HG03378 (cell line): ENCODE measurements at regions not wholly inside any gene's neighbourhood (a gene's known extent, or its start where the extent isn't known, plus 50 kb on each side); places are given as distances from the start of the nearest gene placed in this dataset.
"Not testable (repeated sequence)": the region's sequence is repeated elsewhere in the genome, so short reads cannot be mapped to it uniquely, and the experiment has no call there.

ENCODE experiments used
- ATAC-seq: cut with Tn5 transposase; IDR thresholded peaks from one replicate; pipeline ENCODE4 v1.9.1; 2021; ENCODE audit warnings: mild to moderate bottlenecking, moderate library complexity; ENCODE audit not compliant: unreplicated experiment

DNA sequence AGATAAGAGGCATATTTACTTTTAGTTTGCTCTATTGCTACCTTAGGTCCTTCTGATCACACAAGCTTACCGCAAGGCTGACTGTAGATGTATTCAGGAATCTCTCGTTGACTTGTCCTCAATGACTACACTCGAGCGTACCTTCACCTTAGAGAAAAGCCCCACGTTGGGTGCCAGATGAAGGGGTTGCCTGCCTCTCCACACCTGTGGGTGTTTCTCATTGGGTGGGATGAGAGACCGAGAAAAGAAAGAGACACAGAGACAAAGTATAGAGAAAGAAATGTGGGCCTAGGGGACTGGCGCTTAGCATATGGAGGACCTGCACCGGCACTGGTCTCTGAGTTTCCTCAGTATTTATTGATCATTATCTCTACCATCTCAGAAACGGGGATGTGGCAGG, 51.8 kb downstream of the ASCL4 start:
- no peak for ATAC-seq

DNA sequence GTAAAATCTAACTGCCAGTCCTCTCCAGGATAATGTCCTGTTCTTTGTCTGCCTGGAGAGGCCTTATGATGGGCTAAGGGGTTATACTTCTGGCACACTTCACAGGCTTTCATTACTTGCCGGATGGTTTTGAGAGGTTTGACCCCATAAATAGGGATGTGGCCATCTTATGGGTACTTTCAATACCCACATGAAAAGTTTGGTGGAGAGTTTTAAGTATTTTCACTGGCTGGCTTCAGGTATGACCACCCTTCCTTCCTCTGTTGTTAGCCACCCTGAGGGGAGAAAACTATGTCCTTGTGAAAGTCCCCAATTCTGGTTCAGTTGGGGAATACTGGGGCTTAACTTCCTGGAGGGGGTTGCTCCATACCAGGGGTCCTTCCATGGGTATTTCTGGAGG, 54.8 kb downstream of the ASCL4 start:
- ATAC-seq, result no peak

GRCh38 chr12:107832441-107832840, 57.9 kb downstream of the ASCL4 start:
- no peak for ATAC-seq

- ATAC-seq, result no peak
Measured at GRCh38 chr12:107840186-107840585, 65.7 kb downstream of the ASCL4 start.

DNA sequence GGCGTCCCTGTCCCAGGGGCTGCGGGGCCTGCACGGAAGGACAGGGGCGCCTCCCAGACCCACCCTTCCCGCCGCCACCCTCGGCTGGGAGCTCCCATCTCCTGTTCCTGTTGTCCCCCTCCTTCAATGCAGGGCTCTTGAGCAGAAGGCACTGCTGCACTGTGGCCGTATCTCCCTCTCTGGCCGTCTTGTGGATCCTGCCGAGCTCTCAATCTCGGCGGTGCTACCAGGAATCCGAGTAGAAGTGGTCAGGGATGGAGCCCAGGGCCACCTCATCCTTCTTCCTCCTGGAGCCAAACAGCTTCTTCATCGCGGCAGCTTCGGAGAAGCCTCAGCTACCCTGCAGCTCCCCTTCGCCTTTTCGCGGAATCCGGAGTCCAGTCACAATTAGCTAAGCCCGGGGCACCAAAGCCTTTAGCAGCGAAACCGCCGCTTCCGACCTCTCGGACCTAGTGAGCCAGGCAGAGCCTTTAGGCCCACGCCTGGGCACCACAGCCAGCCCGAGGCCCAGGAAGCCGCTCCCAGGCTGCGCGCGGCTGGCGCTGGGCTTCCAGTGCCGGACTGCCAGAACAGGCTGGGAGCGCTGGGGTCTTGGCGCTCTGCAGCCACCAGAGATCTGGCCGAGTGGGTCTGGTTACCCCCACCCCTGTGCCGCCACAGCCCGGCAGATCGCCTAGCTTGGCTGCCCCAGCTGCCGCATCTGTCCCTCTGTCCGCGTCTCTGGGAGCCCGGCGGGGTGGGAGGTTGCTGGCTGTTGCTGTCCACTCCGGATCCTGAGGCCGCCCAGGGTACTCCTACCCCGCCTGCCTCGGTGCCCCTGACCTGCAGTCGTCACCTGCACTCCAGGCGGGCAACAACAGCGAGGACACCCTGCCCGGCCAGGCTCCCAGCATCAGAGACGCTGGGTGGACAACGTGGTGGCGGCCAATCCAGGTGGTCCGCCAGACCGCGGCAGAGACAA, 69.1 kb downstream of the ASCL4 start:
- ATAC-seq, result no peak

DNA sequence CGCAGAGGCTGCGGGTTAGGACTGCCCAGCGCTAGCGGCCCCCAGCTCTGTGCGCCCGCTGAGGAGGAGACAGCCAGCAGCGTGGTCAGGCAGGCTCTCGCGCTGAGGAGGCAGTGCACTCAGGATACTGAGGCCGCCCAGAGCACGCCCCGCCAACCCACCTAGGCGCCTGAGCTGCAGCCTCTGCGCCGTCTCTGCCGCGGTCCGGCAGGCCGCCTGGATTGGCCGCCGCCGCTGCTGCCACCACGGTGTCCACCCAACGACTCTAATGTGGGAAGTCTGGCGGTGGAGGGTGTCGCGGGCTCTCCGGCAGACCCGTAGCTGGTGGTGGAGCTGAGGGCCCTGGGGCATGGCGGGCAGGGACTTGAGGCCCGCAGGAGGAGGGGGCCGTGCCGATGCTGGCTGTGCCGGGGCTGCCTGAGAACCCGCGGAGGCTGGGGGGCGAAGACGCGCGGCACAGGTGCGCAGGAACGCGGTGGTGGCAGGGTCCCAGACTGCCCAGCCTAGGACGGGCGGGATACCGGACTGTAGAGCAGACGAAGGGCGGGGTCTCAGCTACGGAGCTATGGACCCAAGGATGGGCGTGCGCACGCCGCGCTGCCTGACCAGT, 69.9 kb downstream of the ASCL4 start:
- no peak for ATAC-seq

DNA sequence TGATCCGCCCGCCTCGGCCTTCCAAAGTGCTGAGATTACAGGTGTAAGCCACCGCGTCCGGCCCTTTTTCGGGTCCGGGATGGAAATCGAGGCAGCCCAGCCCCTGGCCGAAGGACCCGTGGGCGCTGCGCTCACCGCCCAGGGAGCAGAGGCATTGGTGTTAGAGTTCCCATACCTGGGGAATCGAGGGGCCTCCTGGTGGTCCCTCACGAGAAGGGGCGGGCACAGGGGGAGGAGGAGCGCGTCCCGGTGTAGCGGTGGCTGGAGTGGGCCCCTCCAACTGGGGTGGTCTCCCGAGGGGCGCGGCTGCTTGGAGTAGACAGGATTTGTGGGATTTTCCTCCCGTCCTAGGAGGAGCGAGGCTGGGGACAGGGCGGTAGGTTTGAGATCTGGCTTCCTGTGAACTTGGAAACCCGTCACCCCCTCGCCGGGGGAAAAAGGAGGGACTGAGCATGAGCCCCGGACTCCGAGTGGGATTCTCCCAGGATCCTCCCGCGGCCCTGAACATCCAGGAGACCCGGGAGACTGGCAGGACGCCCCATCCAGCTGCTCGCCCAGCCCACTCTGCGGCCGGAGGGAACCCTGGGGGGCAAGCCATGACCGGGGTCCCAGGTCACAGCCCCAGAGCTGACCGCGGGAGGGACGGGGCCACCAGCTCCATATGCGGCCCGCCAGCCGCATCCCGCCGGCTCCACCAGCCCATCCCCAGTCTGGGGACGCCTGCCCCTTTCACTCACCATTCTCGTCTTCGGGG, 70.9 kb downstream of the ASCL4 start:
- ATAC-seq, result no peak

GRCh38 chr12:107845980-107846659, 71.6 kb downstream of the ASCL4 start:
- no peak for ATAC-seq

GRCh38 chr12:107847430-107847829, 72.9 kb downstream of the ASCL4 start:
- no peak for ATAC-seq

GRCh38 chr12:107847830-107848229, 73.3 kb downstream of the ASCL4 start:
- no peak for ATAC-seq

GRCh38 chr12:107853479-107853878, 79.0 kb downstream of the ASCL4 start:
- no peak for ATAC-seq

- ATAC-seq, result no peak
Measured at GRCh38 chr12:107855471-107855870, 81.0 kb downstream of the ASCL4 start.

DNA sequence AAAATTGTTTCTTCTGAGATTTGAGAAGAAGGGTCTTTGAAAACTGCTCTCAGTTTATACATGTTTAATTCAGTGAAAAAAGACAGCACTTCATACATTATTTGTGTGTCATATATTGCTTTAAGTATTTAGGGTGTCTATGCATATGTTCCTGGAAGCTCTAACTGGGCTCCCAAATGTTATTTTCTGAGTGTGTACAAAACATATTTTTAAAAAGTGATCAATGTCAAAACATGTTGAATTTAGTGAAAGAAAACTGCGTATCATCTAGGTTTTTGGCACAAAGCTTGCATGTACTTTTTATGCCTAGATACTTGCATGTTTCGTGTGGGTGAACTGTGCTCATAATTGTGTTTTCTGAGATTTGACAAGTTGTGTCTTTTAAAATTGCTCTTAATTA, 81.6 kb downstream of the ASCL4 start:
- no peak for ATAC-seq

DNA sequence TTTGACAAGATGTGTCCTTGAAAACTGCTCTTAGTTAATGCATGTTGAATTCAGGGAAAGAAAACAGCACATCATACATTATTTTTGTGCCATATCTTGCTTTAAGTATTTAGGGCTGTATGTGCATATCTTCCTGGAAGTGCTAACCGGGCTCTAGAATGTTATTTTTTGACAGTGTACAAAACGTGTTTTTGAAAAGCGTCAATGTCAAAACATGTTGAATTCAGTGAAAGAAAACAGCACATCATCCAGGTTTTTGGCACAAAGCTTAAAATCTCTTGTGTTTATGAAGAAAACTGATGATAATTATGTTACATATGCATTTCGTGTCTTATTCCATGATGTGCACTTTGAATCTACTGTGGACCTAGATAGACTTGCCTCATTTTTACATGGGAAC, 82.7 kb downstream of the ASCL4 start:
- ATAC-seq, result no peak

DNA sequence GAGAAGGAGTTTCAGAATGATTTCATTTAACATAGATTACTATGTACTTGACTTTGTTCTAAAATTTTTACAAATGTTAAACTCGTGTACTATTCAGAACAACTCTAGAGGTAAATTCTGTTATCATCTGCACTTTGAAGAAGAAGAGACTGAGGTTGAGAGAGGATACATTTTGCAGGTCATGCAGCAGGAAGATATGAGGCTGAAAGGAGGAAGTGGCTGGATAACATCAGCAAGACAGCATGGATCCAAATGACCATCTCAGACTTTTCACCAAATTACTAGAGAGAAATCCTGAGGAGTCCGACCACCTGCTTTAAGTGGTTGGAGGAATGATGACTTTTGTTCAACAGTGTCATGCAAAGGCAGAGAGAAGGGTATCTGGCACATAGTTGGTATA, 84.9 kb downstream of the ASCL4 start:
- no peak for ATAC-seq

- ATAC-seq, result no peak
Measured at GRCh38 chr12:107864235-107864634, 89.7 kb downstream of the ASCL4 start.

DNA sequence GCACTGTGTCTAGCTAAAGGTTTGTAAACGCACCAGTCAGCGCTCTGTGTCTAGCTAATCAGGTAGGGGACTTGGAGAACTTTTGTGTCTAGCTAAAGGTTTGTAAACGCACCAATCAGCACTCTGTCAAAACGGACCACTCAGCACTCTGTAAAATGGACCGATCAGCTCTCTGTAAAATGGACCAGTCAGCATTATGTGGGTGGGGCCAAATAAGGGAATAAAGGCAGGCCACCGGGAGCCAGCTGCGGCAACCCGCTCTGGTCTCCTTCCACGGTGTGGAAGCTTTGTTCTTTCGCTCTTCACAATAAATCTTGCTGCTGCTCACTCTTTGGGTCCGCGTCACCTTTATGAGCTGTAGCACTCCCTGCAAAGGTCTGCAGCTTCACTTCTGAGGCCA, 90.2 kb downstream of the ASCL4 start:
- ATAC-seq, result not testable (repeated sequence)

GRCh38 chr12:107873223-107873622, 98.7 kb downstream of the ASCL4 start:
- no peak for ATAC-seq

GRCh38 chr12:107875786-107876185, 101.3 kb downstream of the ASCL4 start:
- no peak for ATAC-seq

DNA sequence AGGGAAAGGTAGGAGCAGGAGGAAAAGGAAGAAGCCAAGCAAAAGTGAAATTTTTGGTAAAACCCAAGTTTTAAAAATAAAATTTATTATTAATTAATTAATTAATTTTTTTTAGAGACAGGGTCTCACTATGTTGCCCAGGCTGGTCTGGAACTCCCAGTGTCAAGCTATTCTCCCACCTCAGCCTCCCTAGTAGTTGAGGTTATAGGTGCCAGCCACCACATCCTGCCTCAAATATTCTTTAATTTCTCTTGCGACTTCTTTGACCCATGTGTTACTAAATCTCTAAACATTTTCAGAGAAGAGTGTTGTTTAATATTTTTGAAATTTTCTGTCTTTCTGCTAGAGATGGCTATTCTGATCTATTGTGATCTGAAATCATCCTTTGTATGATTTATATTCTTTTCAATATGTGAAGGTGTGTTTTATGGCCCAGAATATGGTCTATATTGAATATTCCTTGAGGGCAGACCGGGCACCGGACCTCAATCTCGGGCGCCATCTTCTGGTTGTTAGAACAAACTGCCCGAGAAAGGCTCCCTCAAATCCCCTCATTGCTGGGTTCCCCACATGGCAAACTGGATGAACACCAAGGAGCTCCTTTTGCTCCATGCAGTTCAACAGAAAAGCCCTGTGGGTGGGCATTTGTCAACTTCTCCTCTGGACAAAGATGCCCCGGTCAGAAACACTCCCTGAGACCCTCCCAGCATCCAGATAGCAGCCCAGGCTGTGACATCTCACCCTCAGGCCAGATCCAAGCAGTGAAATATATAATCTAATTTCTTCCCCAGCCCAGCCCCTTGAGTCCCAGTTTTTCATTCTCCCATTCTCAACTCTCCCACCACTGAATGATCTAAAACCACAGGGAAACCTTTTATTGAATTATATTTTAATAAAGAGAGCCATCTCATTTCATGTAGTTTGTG, 110.5 kb downstream of the ASCL4 start:
- no peak for ATAC-seq
